Prostate gland (tissue), 2 donors: ENCODE measurements at regions not wholly inside any gene's neighbourhood (a gene's known extent, or its start where the extent isn't known, plus 50 kb on each side); places are given as distances from the start of the nearest gene placed in this dataset.

ENCODE experiments used
- DNase-seq: peaks from one replicate; pipeline ENCODE4 v3.0.0-alpha.2; 2019; ENCODE audit warnings: low spot score
- H3K27ac ChIP-seq, 2 donors: fragments of 200-600 bp; sonication (generic); 2 replicates each; pipeline ENCODE4 v1.5.1; 2017 to 2019
- H3K27me3 ChIP-seq: fragments of 200-600 bp; sonication (generic); replicated peaks from 2 replicates; pipeline ENCODE4 v1.5.1; 2019; ENCODE audit not compliant: insufficient read depth
- H3K36me3 ChIP-seq, 2 donors: fragments of 200-600 bp; sonication (generic); 1 replicate in 1 of 2; 2 replicates in 1 of 2; pipeline versions ENCODE4 v1.5.1 to v1.8.1; 2017 to 2019
- H3K4me1 ChIP-seq: fragments of 200-600 bp; sonication (generic); replicated peaks from 2 replicates; pipeline ENCODE4 v1.5.1; 2019
- H3K4me3 ChIP-seq, 2 donors: fragments of 200-600 bp; sonication (generic); 2 replicates each; pipeline ENCODE4 v1.5.1; 2017 to 2019
- H3K9me3 ChIP-seq: fragments of 200-600 bp; sonication (generic); 2 replicates; pipeline ENCODE4 v1.5.1; 2017
- POLR2A ChIP-seq: fragments of 450-650 bp; IDR thresholded peaks from one replicate; pipeline ENCODE4 v1.6.1; 2016; ENCODE audit warnings: antibody characterized with exemption, mild to moderate bottlenecking
- POLR2AphosphoS5 ChIP-seq: sonication (generic); formaldehyde crosslinking; IDR thresholded peaks from one replicate; pipeline ENCODE4 v1.6.1; 2017; ENCODE audit warnings: antibody characterized with exemption
- WGBS: methylation state at CpG from one replicate; pipeline ENCODE4 v1.1.5; 2018; 5-methylcytosine and 5-hydroxymethylcytosine counted together
- intact Hi-C: fragments of 100-400 bp; cut with DNase I; formaldehyde crosslinking; loops from one replicate; pipeline ENCODE4 v1.14.2; 2022
- TF ChIP-seq, protein P1 (sequence below), 4 experiments: fragments of 200-600 bp in 2 of 4; fragments of 450-650 bp in 2 of 4; sonication (generic) in 2 of 4; IDR thresholded peaks; 1 replicate in 3 of 4; 2 replicates in 1 of 4; pipeline ENCODE4 v1.5.1; 2016 to 2019; ENCODE audit warnings: antibody characterized with exemption in 4 of 4, mild to moderate bottlenecking in 2 of 4, moderate library complexity in 2 of 4

DNA sequence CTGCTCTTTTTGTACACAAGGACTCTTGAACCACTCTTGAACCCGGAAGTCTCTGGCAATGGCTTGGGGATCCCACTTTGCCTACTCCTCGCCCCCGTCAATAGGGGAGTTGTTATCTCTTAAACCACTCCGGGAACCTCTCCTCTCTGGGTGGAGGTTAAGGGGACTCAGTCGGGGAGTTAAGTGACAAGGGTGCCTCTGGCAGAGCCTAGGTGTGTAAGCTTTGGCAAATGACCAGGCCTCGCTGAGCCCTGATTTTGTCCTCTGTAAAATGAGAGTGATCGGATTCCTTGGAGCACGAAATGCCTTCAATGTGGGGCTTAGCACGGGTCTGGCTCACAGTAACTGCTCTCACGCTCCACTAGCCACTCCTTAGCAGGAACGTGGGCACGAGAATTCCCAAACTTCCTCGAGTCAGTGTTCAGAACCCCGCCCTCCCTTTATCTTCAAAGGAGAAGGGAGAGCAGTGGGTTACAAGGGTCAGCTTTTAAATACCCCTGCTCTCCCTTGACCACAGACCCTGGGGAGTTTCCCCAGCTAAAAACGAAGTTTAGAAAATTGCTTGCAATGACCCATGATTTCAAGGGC is 193.3 kb downstream of the KATNAL1 start:
- WGBS = 47% methylated on average over 15 of the region's 15 CpGs
- no peak for TF ChIP-seq POLR2AphosphoS5
- TF ChIP-seq POLR2A = no peak
- TF ChIP-seq, protein P1, sequence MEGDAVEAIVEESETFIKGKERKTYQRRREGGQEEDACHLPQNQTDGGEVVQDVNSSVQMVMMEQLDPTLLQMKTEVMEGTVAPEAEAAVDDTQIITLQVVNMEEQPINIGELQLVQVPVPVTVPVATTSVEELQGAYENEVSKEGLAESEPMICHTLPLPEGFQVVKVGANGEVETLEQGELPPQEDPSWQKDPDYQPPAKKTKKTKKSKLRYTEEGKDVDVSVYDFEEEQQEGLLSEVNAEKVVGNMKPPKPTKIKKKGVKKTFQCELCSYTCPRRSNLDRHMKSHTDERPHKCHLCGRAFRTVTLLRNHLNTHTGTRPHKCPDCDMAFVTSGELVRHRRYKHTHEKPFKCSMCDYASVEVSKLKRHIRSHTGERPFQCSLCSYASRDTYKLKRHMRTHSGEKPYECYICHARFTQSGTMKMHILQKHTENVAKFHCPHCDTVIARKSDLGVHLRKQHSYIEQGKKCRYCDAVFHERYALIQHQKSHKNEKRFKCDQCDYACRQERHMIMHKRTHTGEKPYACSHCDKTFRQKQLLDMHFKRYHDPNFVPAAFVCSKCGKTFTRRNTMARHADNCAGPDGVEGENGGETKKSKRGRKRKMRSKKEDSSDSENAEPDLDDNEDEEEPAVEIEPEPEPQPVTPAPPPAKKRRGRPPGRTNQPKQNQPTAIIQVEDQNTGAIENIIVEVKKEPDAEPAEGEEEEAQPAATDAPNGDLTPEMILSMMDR (IDR thresholded peaks at IDR 0.05) = no peak
- no peaks in the 10 kb centered on the region for H3K27me3 ChIP-seq
- DNase-seq = no peak
- H3K36me3 ChIP-seq = no peaks in the 10 kb centered on the region
- peaks cover 2% of the 10 kb centered on the region for H3K4me1 ChIP-seq
- peak overlapping the region; percentile 39 to 63 for H3K27ac ChIP-seq
- H3K9me3 ChIP-seq = no peaks in the 10 kb centered on the region
- intact Hi-C loops = loop anchor here (2.0 to 10.0 kb wide), 7 partner anchors 189 to 1459 kb away; partner anchors contain the start of genes POMP and SLC7A1
- peak overlapping the region; percentile 52 to 82 for H3K4me3 ChIP-seq

DNA sequence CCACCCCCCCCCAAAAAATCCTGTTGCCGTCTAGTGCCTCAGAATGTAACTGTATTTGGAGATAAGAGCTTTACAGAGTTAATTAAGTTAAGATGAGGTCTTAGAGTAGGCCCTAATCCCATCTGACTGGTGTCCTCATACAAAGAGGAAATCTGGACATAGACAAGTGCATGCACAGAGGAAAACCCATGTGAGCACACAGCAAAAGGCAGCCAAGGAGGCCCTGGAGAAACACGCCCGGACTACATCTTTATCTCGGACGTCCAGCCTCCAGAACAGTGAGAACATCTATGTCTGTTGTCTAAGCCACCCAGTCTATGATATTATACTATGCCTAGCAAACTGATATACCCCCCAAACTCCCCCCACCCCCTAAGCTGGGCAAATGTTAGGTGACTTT is 193.8 kb downstream of the KATNAL1 start:
- DNase-seq = no peak
- H3K4me1 ChIP-seq = peaks cover 2% of the 10 kb centered on the region
- H3K4me3 ChIP-seq = no peak overlapping the region
- intact Hi-C loops = loop anchor here (2.0 to 10.0 kb wide), 5 partner anchors 189 to 1459 kb away; partner anchors contain the start of genes POMP and SLC7A1
- WGBS = 62% methylated on average over 5 of the region's 5 CpGs
- peak overlapping the region; percentile 39 to 63 for H3K27ac ChIP-seq
- no peaks in the 10 kb centered on the region for H3K27me3 ChIP-seq
- H3K36me3 ChIP-seq = no peaks in the 10 kb centered on the region
- TF ChIP-seq, protein P1 (IDR thresholded peaks at IDR 0.05) = no peak
- H3K9me3 ChIP-seq = no peaks in the 10 kb centered on the region

DNA sequence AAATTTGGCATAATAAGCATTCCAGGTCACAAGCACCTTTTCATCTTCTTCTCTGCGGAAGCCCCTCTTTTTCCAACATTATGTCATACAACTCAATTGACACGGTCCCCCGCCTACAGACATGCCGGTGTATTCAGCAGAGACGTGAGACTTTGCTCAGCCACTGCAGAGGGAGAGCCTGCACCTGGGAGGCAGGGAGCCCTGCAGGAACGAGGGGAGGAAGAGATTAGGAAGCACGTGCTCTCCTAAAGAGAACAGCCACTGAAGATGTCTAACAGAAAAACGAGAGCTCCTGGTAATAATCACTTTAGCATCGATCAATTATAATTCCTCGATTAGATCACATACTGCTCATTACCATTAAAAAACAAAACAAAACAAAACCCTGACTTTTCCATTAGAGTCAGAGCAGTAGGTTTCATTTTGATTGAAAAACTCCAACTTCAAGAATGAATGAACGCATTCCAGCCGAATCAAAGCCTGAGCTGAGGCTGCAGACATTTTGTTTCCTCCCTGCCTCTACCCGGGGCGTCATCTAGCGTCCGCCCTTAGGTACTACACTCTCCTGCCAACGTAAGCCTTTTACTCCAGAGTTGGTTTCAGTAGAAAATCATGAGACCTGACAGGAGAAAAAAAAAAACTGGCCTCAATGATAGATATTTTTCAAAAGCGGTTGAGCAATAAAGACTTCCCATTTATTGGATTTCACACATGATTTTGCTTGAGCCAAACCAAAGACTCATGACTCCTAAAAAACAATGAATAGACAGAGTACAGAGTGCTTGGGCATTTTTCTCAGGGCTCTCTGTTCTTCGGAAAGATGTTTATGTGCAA is 194.5 kb downstream of the KATNAL1 start:
- H3K4me3 ChIP-seq = no peak overlapping the region
- intact Hi-C loops = loop anchor here (2.0 to 10.0 kb wide), 5 partner anchors 188 to 1458 kb away; partner anchors contain the start of genes POMP and SLC7A1
- H3K36me3 ChIP-seq = no peaks in the 10 kb centered on the region
- H3K9me3 ChIP-seq = no peaks in the 10 kb centered on the region
- H3K27ac ChIP-seq = peak overlapping the region; percentile 39 to 63
- no peaks in the 10 kb centered on the region for H3K27me3 ChIP-seq
- peaks cover 2% of the 10 kb centered on the region for H3K4me1 ChIP-seq
- 18% methylated on average over 19 of the region's 19 CpGs for WGBS
- TF ChIP-seq POLR2AphosphoS5 = peak; percentile 85
- TF ChIP-seq POLR2A = no peak
- TF ChIP-seq, protein P1 (IDR thresholded peaks at IDR 0.05) = peak; percentile 90 to 97 (median 94)
- DNase-seq = peak; percentile 76

DNA sequence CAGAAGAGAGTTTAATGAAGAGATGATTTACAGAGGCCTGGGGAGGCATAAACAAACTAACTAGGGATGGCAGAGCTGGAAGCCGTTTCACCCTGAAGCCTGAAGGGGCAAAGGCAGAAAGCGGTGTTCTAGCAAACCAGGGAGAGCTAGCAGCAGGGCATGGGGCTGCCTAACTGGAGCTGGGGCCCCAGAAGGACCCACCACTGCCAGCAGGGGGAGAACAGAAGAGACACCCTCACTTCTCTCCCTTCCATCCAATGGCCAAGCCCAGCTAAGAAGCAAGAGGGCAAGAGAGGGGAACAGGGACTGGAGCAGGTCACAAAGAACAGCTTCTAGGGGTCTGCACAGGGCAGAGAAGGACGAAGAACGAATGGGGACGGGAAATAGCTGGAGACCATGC is 195.5 kb downstream of the KATNAL1 start:
- 96% methylated on average over 5 of the region's 5 CpGs for WGBS
- Histone ChIP-seq H3K27me3 (no peaks in the 10 kb centered on the region), H3K4me3 (no peak overlapping the region), H3K27ac (no peak overlapping the region), H3K9me3 (no peaks in the 10 kb centered on the region), H3K4me1 (peaks cover 2% of the 10 kb centered on the region), H3K36me3 (no peaks in the 10 kb centered on the region)
- TF ChIP-seq, protein P1 (IDR thresholded peaks at IDR 0.05) = no peak
- TF ChIP-seq POLR2A (no peak), POLR2AphosphoS5 (no peak)
- DNase-seq = no peak
- intact Hi-C loops = loop anchor here (2.0 to 10.0 kb wide), 5 partner anchors 187 to 1457 kb away; partner anchors contain the start of genes POMP and SLC7A1
